K562 (cell line): ENCODE measurements at regions not wholly inside any gene's neighbourhood (a gene's known extent, or its start where the extent isn't known, plus 50 kb on each side); places are given as distances from the start of the nearest gene placed in this dataset.

Experiments used
- CREB1 ChIP-seq, 2 experiments: sonication (generic) in 1 of 2; formaldehyde crosslinking in 1 of 2; IDR thresholded peaks; 2 replicates each; pipeline versions ENCODE4 v1.6.1 to v1.8.0; 2012 to 2022; ENCODE audit warnings: inconsistent platforms in 1 of 2, mild to moderate bottlenecking in 1 of 2, missing genetic modification reagents in 1 of 2, moderate library complexity in 1 of 2
- EP300 ChIP-seq: IDR thresholded peaks from 2 replicates; pipeline ENCODE4 v1.6.1; 2012; ENCODE audit warnings: low read length, improper control_type of control experiment
- HDGF ChIP-seq: fragments of 450-650 bp; IDR thresholded peaks from 2 replicates; pipeline ENCODE4 v1.6.1; 2016
- KAT7 ChIP-seq: sonication (generic); formaldehyde crosslinking; IDR thresholded peaks from 2 replicates; pipeline ENCODE4 v1.8.0; 2022; ENCODE audit warnings: missing genetic modification reagents, mild to moderate bottlenecking, borderline replicate concordance
- KLF1 ChIP-seq: fragments of 450-650 bp; IDR thresholded peaks from 2 replicates; pipeline ENCODE4 v1.6.1; 2016; ENCODE audit warnings: missing genetic modification characterization, missing compliant biosample characterization
- MXI1 ChIP-seq: IDR thresholded peaks from 2 replicates; pipeline ENCODE4 v1.6.1; 2011; ENCODE audit warnings: low read depth, mild to moderate bottlenecking, improper control_type of control experiment, low read length
- RAD21 ChIP-seq, 2 experiments: fragments of 250-450 bp in 1 of 2; fragments of 450-650 bp in 1 of 2; sonication (Bioruptor Pico) in 1 of 2; formaldehyde crosslinking in 1 of 2; IDR thresholded peaks in 1 of 2; conservative IDR thresholded peaks in 1 of 2; 2 replicates each; pipeline versions ENCODE4 v1.4.0 to v1.8.0; 2020 to 2022; ENCODE audit warnings: mild to moderate bottlenecking in 2 of 2, moderate library complexity in 1 of 2
- TCF7 ChIP-seq: sonication (generic); IDR thresholded peaks from 2 replicates; pipeline ENCODE4 v1.6.1; 2016; ENCODE audit warnings: antibody characterized with exemption, borderline replicate concordance
- ZFX ChIP-seq: sonication (generic); formaldehyde crosslinking; IDR thresholded peaks from 2 replicates; pipeline ENCODE4 v1.8.0; 2022; ENCODE audit warnings: mild to moderate bottlenecking, missing genetic modification reagents, moderate library complexity
- ZNF133 ChIP-seq: fragments of 250-450 bp; sonication (Bioruptor Pico); IDR thresholded peaks from 2 replicates; pipeline ENCODE4 v1.4.0; 2020; ENCODE audit warnings: mild to moderate bottlenecking
- TF ChIP-seq, protein P1 (sequence below), 3 experiments: IDR thresholded peaks in 2 of 3; conservative IDR thresholded peaks in 1 of 3; 2 replicates each; pipeline ENCODE4 v1.5.1; 2011 to 2012; ENCODE audit warnings: low read length in 3 of 3, mild to moderate bottlenecking in 3 of 3, control low read depth in 2 of 3, improper control_type of control experiment in 1 of 3, inconsistent platforms in 1 of 3, low read depth in 1 of 3, mixed read lengths in 1 of 3, moderate library complexity in 1 of 3; ENCODE audit not compliant: insufficient read depth in 2 of 3
- TF ChIP-seq, protein P2 (sequence below), 2 experiments: fragments of 250-450 bp in 1 of 2; fragments of 450-650 bp in 1 of 2; sonication (Bioruptor Pico) in 1 of 2; IDR thresholded peaks; 2 replicates each; pipeline versions ENCODE4 v1.6.1 to v1.8.0; 2016 to 2021; ENCODE audit warnings: mild to moderate bottlenecking in 2 of 2, moderate library complexity in 2 of 2, missing compliant biosample characterization in 1 of 2, missing genetic modification characterization in 1 of 2

GRCh38 chr1:55384637-55385036, 169.5 kb upstream of the USP24 start:
- TF ChIP-seq, protein P1, sequence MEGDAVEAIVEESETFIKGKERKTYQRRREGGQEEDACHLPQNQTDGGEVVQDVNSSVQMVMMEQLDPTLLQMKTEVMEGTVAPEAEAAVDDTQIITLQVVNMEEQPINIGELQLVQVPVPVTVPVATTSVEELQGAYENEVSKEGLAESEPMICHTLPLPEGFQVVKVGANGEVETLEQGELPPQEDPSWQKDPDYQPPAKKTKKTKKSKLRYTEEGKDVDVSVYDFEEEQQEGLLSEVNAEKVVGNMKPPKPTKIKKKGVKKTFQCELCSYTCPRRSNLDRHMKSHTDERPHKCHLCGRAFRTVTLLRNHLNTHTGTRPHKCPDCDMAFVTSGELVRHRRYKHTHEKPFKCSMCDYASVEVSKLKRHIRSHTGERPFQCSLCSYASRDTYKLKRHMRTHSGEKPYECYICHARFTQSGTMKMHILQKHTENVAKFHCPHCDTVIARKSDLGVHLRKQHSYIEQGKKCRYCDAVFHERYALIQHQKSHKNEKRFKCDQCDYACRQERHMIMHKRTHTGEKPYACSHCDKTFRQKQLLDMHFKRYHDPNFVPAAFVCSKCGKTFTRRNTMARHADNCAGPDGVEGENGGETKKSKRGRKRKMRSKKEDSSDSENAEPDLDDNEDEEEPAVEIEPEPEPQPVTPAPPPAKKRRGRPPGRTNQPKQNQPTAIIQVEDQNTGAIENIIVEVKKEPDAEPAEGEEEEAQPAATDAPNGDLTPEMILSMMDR (IDR thresholded peaks at IDR 0.05 in 2 of 3, conservative IDR thresholded peaks at IDR 0.05 in 1 of 3; ENCODE audit: insufficient read depth in 2 of 3, low read depth in 1 of 3, low read length in 3 of 3): no peak
- TF ChIP-seq MXI1 (no peak), CREB1 (IDR thresholded peaks at IDR 0.05) (no peak), CREB1 (CRISPR knock-in tag; IDR thresholded peaks at IDR 0.05) (no peak), EP300 (no peak), HDGF (no peak), ZNF133 (CRISPR knock-in tag) (no peak), KLF1 (no peak), KAT7 (no peak), TCF7 (no peak), ZFX (CRISPR knock-in tag) (no peak), RAD21 (CRISPR knock-in tag; conservative IDR thresholded peaks at IDR 0.05 in 1 of 2, IDR thresholded peaks at IDR 0.05 in 1 of 2) (no peak)
- TF ChIP-seq, protein P2, sequence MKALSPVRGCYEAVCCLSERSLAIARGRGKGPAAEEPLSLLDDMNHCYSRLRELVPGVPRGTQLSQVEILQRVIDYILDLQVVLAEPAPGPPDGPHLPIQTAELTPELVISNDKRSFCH (CRISPR knock-in tag; IDR thresholded peaks at IDR 0.05): no peak
- TF ChIP-seq, protein P2 (tag; IDR thresholded peaks at IDR 0.05): no peak
